Heart left ventricle (tissue), 13 donors: ENCODE measurements at regions not wholly inside any gene's neighbourhood (a gene's known extent, or its start where the extent isn't known, plus 50 kb on each side); places are given as distances from the start of the nearest gene placed in this dataset.

Experiments used
- CTCF ChIP-seq, 12 donors: fragments of 200-600 bp; sonication (generic) in 4 of 12; IDR thresholded peaks; one replicate each; pipeline versions ENCODE4 v1.5.0 to v1.8.0; 2018 to 2022; ENCODE audit warnings: antibody characterized with exemption in 12 of 12, mild to moderate bottlenecking in 5 of 12
- POLR2A ChIP-seq, 2 donors: fragments of 450-650 bp; IDR thresholded peaks; one replicate each; pipeline ENCODE4 v1.6.1; 2017; ENCODE audit warnings: antibody characterized with exemption in 2 of 2, mild to moderate bottlenecking in 2 of 2, moderate library complexity in 2 of 2
- donor health status: ischemic (EF 13 %, LVEDD 7.1; RV severe dilation, severe dysfunction).
- donor health status: DM: no; HTN: yes; CAD: no.
- donor health status: DM: no; HTN: no; CAD: no.
- donor health status: ischemic (EF 25% LVEDD 6.9; RV normal size, moderate dysfunction).
- donor health status: ischemic (EF 25% LVEDD 5.7; RV mildly dilated, moderate dysfunction).
- donor health status: ischemic (EF 35%, LVEDD 5.7; RV mildly dilated, moderate dysfunction).
- donor health status: nonischemic (EF 11% LVEDD 7.7; RV severe dilation, severe dysfunction).
- donor health status: DM: yes; HTN: yes; CAD: no.
- donor health status: PGD.
- donor health status: ischemic (EF 29% LVEDD 5.4; RV normal size, mild dysfunction).
- donor health status: nonischemic (EF 23%, LVEDD 6.1; RV moderate dilation, normal function).

GRCh38 chr20:50328222-50328979 lies 137.8 kb downstream of the CEBPB start:
- no peak for TF ChIP-seq CTCF (IDR thresholded peaks at IDR 0.05)
- TF ChIP-seq POLR2A (IDR thresholded peaks at IDR 0.05): no peak
